SJCRH30 (cell line): ENCODE measurements at regions not wholly inside any gene's neighbourhood (a gene's known extent, or its start where the extent isn't known, plus 50 kb on each side); places are given as distances from the start of the nearest gene placed in this dataset.

ENCODE experiments used
- DNase-seq, 2 experiments: peaks; one replicate each; pipeline ENCODE4 v3.0.0-alpha.2; 2015 to 2020
- H3K27ac ChIP-seq: fragments of 250-450 bp; sonication (Bioruptor Pico); 2 replicates; pipeline ENCODE4 v1.5.1; 2020; ENCODE audit warnings: mild to moderate bottlenecking, moderate library complexity
- H3K27me3 ChIP-seq: fragments of 250-450 bp; sonication (Bioruptor Pico); 2 replicates; pipeline ENCODE4 v1.5.1; 2020; ENCODE audit warnings: mild to moderate bottlenecking, moderate library complexity
- H3K36me3 ChIP-seq: fragments of 250-450 bp; sonication (Bioruptor Pico); 2 replicates; pipeline ENCODE4 v1.5.1; 2020; ENCODE audit warnings: mild to moderate bottlenecking, moderate library complexity
- H3K4me1 ChIP-seq: fragments of 250-450 bp; sonication (Bioruptor Pico); 2 replicates; pipeline ENCODE4 v1.5.1; 2020; ENCODE audit warnings: mild to moderate bottlenecking, moderate library complexity
- H3K4me3 ChIP-seq: fragments of 250-450 bp; sonication (Bioruptor Pico); 2 replicates; pipeline ENCODE4 v1.5.1; 2020; ENCODE audit warnings: mild to moderate bottlenecking, moderate library complexity
- H3K9me3 ChIP-seq: fragments of 250-450 bp; sonication (Bioruptor Pico); replicated peaks from 2 replicates; pipeline ENCODE4 v1.5.1; 2020; ENCODE audit warnings: mild to moderate bottlenecking, moderate library complexity

GRCh38 chr6:56751604-56752003 is 108.9 kb upstream of the DST start:
- no peak overlapping the region for H3K27ac ChIP-seq
- peaks cover 16% of the 10 kb centered on the region for H3K4me1 ChIP-seq
- H3K9me3 ChIP-seq = no peaks in the 10 kb centered on the region
- H3K27me3 ChIP-seq = no peaks in the 10 kb centered on the region
- no peak overlapping the region for H3K4me3 ChIP-seq
- no peaks in the 10 kb centered on the region for H3K36me3 ChIP-seq
- no peak for DNase-seq

GRCh38 chr6:56750686-56751085 is 108.0 kb upstream of the DST start:
- H3K4me3 ChIP-seq = no peak overlapping the region
- DNase-seq = no peak
- no peaks in the 10 kb centered on the region for H3K9me3 ChIP-seq
- H3K27me3 ChIP-seq = no peaks in the 10 kb centered on the region
- no peak overlapping the region for H3K27ac ChIP-seq
- H3K36me3 ChIP-seq = no peaks in the 10 kb centered on the region
- peaks cover 15% of the 10 kb centered on the region for H3K4me1 ChIP-seq

GRCh38 chr6:56749632-56750151 is 107.0 kb upstream of the DST start:
- Histone ChIP-seq H3K27me3 (no peaks in the 10 kb centered on the region), H3K36me3 (no peaks in the 10 kb centered on the region), H3K4me1 (peaks cover 15% of the 10 kb centered on the region), H3K4me3 (no peak overlapping the region), H3K27ac (no peak overlapping the region), H3K9me3 (no peaks in the 10 kb centered on the region)
- DNase-seq = peak in 1 of 2 experiments; percentile 14

- no peak overlapping the region for H3K27ac ChIP-seq
- H3K9me3 ChIP-seq = no peaks in the 10 kb centered on the region
- no peaks in the 10 kb centered on the region for H3K27me3 ChIP-seq
- H3K4me3 ChIP-seq = no peak overlapping the region
- peaks cover 15% of the 10 kb centered on the region for H3K4me1 ChIP-seq
- no peaks in the 10 kb centered on the region for H3K36me3 ChIP-seq
- DNase-seq = peak in 1 of 2 experiments; percentile 39
These were observed 104.2 kb upstream of the DST start for GRCh38 chr6:56746767-56747504.

- Histone ChIP-seq H3K27ac (no peak overlapping the region), H3K9me3 (no peaks in the 10 kb centered on the region), H3K4me1 (peaks cover 15% of the 10 kb centered on the region), H3K27me3 (no peaks in the 10 kb centered on the region), H3K4me3 (no peak overlapping the region), H3K36me3 (no peaks in the 10 kb centered on the region)
- no peak for DNase-seq
These were observed 103.3 kb upstream of the DST start for GRCh38 chr6:56745971-56746370.

- DNase-seq = no peak
- H3K36me3 ChIP-seq = no peaks in the 10 kb centered on the region
- no peaks in the 10 kb centered on the region for H3K27me3 ChIP-seq
- peaks cover 15% of the 10 kb centered on the region for H3K4me1 ChIP-seq
- no peaks in the 10 kb centered on the region for H3K9me3 ChIP-seq
- no peak overlapping the region for H3K4me3 ChIP-seq
- H3K27ac ChIP-seq = no peak overlapping the region
These were observed 102.4 kb upstream of the DST start for GRCh38 chr6:56745081-56745480.

- H3K36me3 ChIP-seq = no peaks in the 10 kb centered on the region
- H3K27me3 ChIP-seq = no peaks in the 10 kb centered on the region
- peaks cover 11% of the 10 kb centered on the region for H3K4me1 ChIP-seq
- no peak for DNase-seq
- no peak overlapping the region for H3K27ac ChIP-seq
- no peaks in the 10 kb centered on the region for H3K9me3 ChIP-seq
- no peak overlapping the region for H3K4me3 ChIP-seq
These were observed 101.8 kb upstream of the DST start for GRCh38 chr6:56744528-56744927.

- Histone ChIP-seq H3K4me3 (no peak overlapping the region), H3K36me3 (no peaks in the 10 kb centered on the region), H3K27me3 (no peaks in the 10 kb centered on the region), H3K27ac (no peak overlapping the region), H3K4me1 (peaks cover 8% of the 10 kb centered on the region; the same call in 1 of the 2 replicates), H3K9me3 (no peaks in the 10 kb centered on the region)
- DNase-seq = no peak
These were observed 99.6 kb upstream of the DST start for GRCh38 chr6:56742122-56742791.

- Histone ChIP-seq H3K9me3 (no peaks in the 10 kb centered on the region), H3K27me3 (no peaks in the 10 kb centered on the region), H3K27ac (no peak overlapping the region), H3K36me3 (no peaks in the 10 kb centered on the region), H3K4me1 (peaks cover under 1% of the 10 kb centered on the region; the same call in 1 of the 2 replicates), H3K4me3 (no peak overlapping the region)
- no peak for DNase-seq
These were observed 98.8 kb upstream of the DST start for GRCh38 chr6:56741472-56741871.

- Histone ChIP-seq H3K27me3 (no peaks in the 10 kb centered on the region), H3K36me3 (no peaks in the 10 kb centered on the region), H3K27ac (no peak overlapping the region), H3K9me3 (no peaks in the 10 kb centered on the region), H3K4me1 (no peaks in the 10 kb centered on the region), H3K4me3 (no peak overlapping the region)
- no peak for DNase-seq
These were observed 97.4 kb upstream of the DST start for GRCh38 chr6:56739836-56740815.

GRCh38 chr6:56736804-56737203 is 94.1 kb upstream of the DST start:
- no peak overlapping the region for H3K4me3 ChIP-seq

GRCh38 chr6:56734335-56734734 is 91.6 kb upstream of the DST start:
- Histone ChIP-seq H3K27me3 (no peaks in the 10 kb centered on the region), H3K4me1 (no peaks in the 10 kb centered on the region), H3K4me3 (no peak overlapping the region), H3K9me3 (no peaks in the 10 kb centered on the region), H3K36me3 (no peaks in the 10 kb centered on the region), H3K27ac (no peak overlapping the region)
- no peak for DNase-seq

More at GRCh38 chr6:56736804-56737203, 94.1 kb upstream of the DST start:
- H3K27me3 ChIP-seq = no peaks in the 10 kb centered on the region
- no peaks in the 10 kb centered on the region for H3K36me3 ChIP-seq
- no peaks in the 10 kb centered on the region for H3K9me3 ChIP-seq
- no peak for DNase-seq
- no peak overlapping the region for H3K27ac ChIP-seq
- no peaks in the 10 kb centered on the region for H3K4me1 ChIP-seq

- DNase-seq = no peak
- Histone ChIP-seq H3K4me3 (no peak overlapping the region), H3K4me1 (no peaks in the 10 kb centered on the region), H3K9me3 (no peaks in the 10 kb centered on the region), H3K36me3 (no peaks in the 10 kb centered on the region), H3K27ac (no peak overlapping the region), H3K27me3 (no peaks in the 10 kb centered on the region)
These were observed 90.6 kb upstream of the DST start for GRCh38 chr6:56733211-56733697.

GRCh38 chr6:56732517-56732916 is 89.8 kb upstream of the DST start:
- H3K9me3 ChIP-seq = no peaks in the 10 kb centered on the region
- no peaks in the 10 kb centered on the region for H3K36me3 ChIP-seq
- no peaks in the 10 kb centered on the region for H3K27me3 ChIP-seq
- DNase-seq = no peak
- H3K4me1 ChIP-seq = no peaks in the 10 kb centered on the region
- H3K4me3 ChIP-seq = no peak overlapping the region
- no peak overlapping the region for H3K27ac ChIP-seq
